Psoas muscle (tissue), 7 donors: ENCODE measurements at regions not wholly inside any gene's neighbourhood (a gene's known extent, or its start where the extent isn't known, plus 50 kb on each side); places are given as distances from the start of the nearest gene placed in this dataset.

Experiments used
- ATAC-seq, 4 donors: fragments of 200-7000 bp; cut with Tn5 transposase; one replicate each; pipeline ENCODE4 v1.9.1; 2020; ENCODE audit warnings: moderate library complexity in 3 of 4, mild to moderate bottlenecking in 2 of 4
- DNase-seq, 2 donors: peaks; one replicate each; pipeline ENCODE4 v3.0.0-alpha.2; 2020
- H3K27ac ChIP-seq: fragments of 200-600 bp; one replicate; pipeline ENCODE4 v1.8.0; 2022
- H3K27me3 ChIP-seq, 3 donors: fragments of 200-600 bp in 1 of 3; one replicate each; pipeline versions ENCODE4 v1.6.1 to v1.8.0; 2013 to 2022; ENCODE audit warnings: low read length in 2 of 3, mild to moderate bottlenecking in 2 of 3, moderate library complexity in 1 of 3; ENCODE audit not compliant: insufficient read depth in 3 of 3
- H3K36me3 ChIP-seq, 2 donors: fragments of 200-600 bp in 1 of 2; one replicate each; pipeline versions ENCODE4 v1.6.1 to v1.8.0; 2013 to 2022; ENCODE audit warnings: low read depth in 1 of 2, mild to moderate bottlenecking in 1 of 2, moderate library complexity in 1 of 2; ENCODE audit not compliant: insufficient read depth in 1 of 2
- H3K4me1 ChIP-seq: fragments of 200-600 bp; one replicate; pipeline ENCODE4 v1.8.0; 2022
- H3K4me3 ChIP-seq: fragments of 200-600 bp; one replicate; pipeline ENCODE4 v1.8.0; 2022; ENCODE audit warnings: mild to moderate bottlenecking
- H3K9me3 ChIP-seq: fragments of 200-600 bp; one replicate; pipeline ENCODE4 v1.8.0; 2022
- CTCF ChIP-seq: fragments of 200-600 bp; IDR thresholded peaks from one replicate; pipeline ENCODE4 v1.8.0; 2022; ENCODE audit warnings: antibody characterized with exemption
- WGBS, 3 donors: extraction: QIAGEN DNeasy Blood & Tissue Kit; methylation state at CpG; one replicate each; pipeline versions ENCODE4 v1.1.6 to v1.1.7; 2013; 5-methylcytosine and 5-hydroxymethylcytosine counted together
- intact Hi-C, 2 donors: fragments of 100-400 bp; cut with DNase I; formaldehyde crosslinking; loops; one replicate each; pipeline versions ENCODE4 v1.11.0 to v1.14.2; 2022
- donor health status: healthy with polysubstance abuse.
- donor health status: DM: no; HTN: no; CAD: no; lungs with moderate emphysema.
- donor health status: Bipolar disorder and iron deficiency.
- donor health status: healthy.
- donor health status: DM: yes; HTN: yes; CAD: no.
- donor health status: DM: no; HTN: no; CAD: no.
- donor health status: DM: yes; HTN: yes; CAD: no.

- WGBS, 3 donors = 68 to 89% (median 73%) methylated on average over 3 of the region's 3 CpGs
- H3K4me1 ChIP-seq = no peaks in the 10 kb centered on the region
These were observed 55.2 kb upstream of the MID1IP1 start for GRCh38 chrX:38746102-38746501.

GRCh38 chrX:38750551-38750950, 50.7 kb upstream of the MID1IP1 start:
- Histone ChIP-seq H3K27ac (no peak overlapping the region), H3K36me3 (no peaks in the 10 kb centered on the region), H3K27me3 (peaks cover 0 to 4% (median 0%) of the 10 kb centered on the region in 3 donors), H3K9me3 (peaks cover 5% of the 10 kb centered on the region), H3K4me1 (no peaks in the 10 kb centered on the region), H3K4me3 (no peak overlapping the region)
- DNase-seq (no peak), ATAC-seq (no peak)
- WGBS, 3 donors = 32 to 55% (median 50%) methylated on average over 1 of the region's 1 CpG
- TF ChIP-seq CTCF = no peak
- intact Hi-C loops = loop anchor here (10.0 kb wide), 4 partner anchors 234 to 1724 kb away; no protein-coding TSS in a partner anchor

More at GRCh38 chrX:38746102-38746501, 55.2 kb upstream of the MID1IP1 start:
- TF ChIP-seq CTCF = no peak
- peaks cover 9% of the 10 kb centered on the region for H3K9me3 ChIP-seq
- peaks cover 0 to 4% (median 0%) of the 10 kb centered on the region in 3 donors for H3K27me3 ChIP-seq
- H3K4me3 ChIP-seq = no peak overlapping the region
- H3K36me3 ChIP-seq = no peaks in the 10 kb centered on the region
- DNase-seq = no peak
- ATAC-seq = no peak
- H3K27ac ChIP-seq = no peak overlapping the region
- intact Hi-C loops = no loop called here
